ENCODE measurements at regions not wholly inside any gene's neighbourhood (a gene's known extent, or its start where the extent isn't known, plus 50 kb on each side); places are given as distances from the start of the nearest gene placed in this dataset.

DNA sequence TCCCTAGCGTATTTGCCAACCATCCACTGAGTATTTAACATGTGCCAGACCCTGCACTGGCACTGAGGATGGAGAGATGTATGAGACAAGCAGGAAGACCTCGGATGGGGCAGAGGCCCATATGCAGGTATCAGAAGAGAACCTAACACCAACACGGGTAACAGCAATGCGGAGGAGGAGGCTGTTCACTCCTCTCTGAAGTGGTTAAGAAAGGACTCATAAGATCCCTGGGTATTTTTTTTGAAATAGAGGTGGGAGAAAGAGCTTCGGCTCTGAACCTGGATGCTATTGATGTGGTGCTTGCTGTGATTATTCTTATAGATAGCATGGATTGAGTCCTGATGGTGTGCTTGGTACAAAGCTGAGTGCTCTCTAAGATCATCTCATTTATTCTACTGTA lies 418.3 kb downstream of the LPIN1 start:
- DNase-seq (ENCODE audit: low spot score in 2 of 2), result no peak
- H3K9me3 ChIP-seq, result no peaks in the 10 kb centered on the region
- H3K4me3 ChIP-seq, result no peak overlapping the region
- no peak for TF ChIP-seq POLR2A (IDR thresholded peaks at IDR 0.05)
- TF ChIP-seq, protein P1, sequence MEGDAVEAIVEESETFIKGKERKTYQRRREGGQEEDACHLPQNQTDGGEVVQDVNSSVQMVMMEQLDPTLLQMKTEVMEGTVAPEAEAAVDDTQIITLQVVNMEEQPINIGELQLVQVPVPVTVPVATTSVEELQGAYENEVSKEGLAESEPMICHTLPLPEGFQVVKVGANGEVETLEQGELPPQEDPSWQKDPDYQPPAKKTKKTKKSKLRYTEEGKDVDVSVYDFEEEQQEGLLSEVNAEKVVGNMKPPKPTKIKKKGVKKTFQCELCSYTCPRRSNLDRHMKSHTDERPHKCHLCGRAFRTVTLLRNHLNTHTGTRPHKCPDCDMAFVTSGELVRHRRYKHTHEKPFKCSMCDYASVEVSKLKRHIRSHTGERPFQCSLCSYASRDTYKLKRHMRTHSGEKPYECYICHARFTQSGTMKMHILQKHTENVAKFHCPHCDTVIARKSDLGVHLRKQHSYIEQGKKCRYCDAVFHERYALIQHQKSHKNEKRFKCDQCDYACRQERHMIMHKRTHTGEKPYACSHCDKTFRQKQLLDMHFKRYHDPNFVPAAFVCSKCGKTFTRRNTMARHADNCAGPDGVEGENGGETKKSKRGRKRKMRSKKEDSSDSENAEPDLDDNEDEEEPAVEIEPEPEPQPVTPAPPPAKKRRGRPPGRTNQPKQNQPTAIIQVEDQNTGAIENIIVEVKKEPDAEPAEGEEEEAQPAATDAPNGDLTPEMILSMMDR (IDR thresholded peaks at IDR 0.05), result no peak
- H3K27ac ChIP-seq, result no peak overlapping the region
- H3K27me3 ChIP-seq, result no peaks in the 10 kb centered on the region
- no peaks in the 10 kb centered on the region for H3K36me3 ChIP-seq
- 84 to 93% methylated on average over 5 of the region's 5 CpGs for WGBS, 2 donors
- peaks cover 0 to 27% (median 21%) of the 10 kb centered on the region in 4 donors for H3K4me1 ChIP-seq

DNA sequence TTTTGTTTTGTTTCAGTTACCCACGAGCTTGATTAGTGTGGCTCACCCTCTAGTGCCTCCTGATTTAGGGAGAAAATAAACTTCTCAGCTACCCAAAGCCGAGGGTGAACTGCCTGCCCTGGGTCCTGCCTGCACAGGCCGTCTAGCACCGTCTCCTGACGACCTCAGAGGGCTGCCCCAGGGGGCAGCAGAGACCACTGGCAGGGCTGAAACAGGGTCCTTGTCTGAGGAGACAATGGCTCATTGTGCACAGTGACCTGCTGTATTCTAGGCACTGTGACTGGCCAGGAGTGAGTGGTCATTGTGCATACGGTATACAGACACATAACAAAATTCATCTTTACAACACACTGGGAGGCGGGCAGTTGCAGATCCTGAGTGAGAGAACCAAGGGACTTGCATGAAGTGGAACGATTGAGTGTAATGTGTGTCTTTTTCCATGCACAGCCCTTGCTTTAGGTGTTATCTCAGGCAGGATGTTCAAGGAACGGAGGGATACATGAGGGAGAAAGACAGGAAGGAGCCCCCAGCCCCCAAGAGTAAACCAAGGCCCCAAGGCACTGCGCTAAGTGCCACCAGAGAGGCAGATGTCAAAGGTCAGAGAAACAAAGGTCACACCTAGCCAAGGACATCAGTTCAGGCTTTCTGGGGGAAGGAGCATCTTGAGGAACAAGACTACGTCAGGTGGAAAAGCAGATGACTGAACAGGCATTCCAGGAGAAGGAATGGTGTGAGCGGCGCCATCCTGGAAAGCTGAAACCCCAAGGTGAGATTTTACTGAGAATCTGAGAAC lies 421.3 kb downstream of the LPIN1 start:
- no peak for DNase-seq (ENCODE audit: low spot score in 2 of 2)
- peak overlapping the region; percentile 5 to 87 (median 74) for H3K27ac ChIP-seq
- H3K4me1 ChIP-seq, result peaks cover 0 to 39% (median 28%) of the 10 kb centered on the region in 4 donors
- H3K27me3 ChIP-seq, result no peaks in the 10 kb centered on the region
- TF ChIP-seq, protein P1 (IDR thresholded peaks at IDR 0.05), result peak in 4 of 5 experiments; percentile 31 to 44 (median 44)
- TF ChIP-seq POLR2A (IDR thresholded peaks at IDR 0.05) (no peak), EP300 (IDR thresholded peaks at IDR 0.05) (peak in 1 of 2 donors; percentile 28)
- no peak overlapping the region for H3K4me3 ChIP-seq
- 63 to 72% methylated on average over 11 to 13 of the region's 13 CpGs for WGBS, 2 donors
- no peaks in the 10 kb centered on the region for H3K36me3 ChIP-seq
- no peaks in the 10 kb centered on the region for H3K9me3 ChIP-seq

DNA sequence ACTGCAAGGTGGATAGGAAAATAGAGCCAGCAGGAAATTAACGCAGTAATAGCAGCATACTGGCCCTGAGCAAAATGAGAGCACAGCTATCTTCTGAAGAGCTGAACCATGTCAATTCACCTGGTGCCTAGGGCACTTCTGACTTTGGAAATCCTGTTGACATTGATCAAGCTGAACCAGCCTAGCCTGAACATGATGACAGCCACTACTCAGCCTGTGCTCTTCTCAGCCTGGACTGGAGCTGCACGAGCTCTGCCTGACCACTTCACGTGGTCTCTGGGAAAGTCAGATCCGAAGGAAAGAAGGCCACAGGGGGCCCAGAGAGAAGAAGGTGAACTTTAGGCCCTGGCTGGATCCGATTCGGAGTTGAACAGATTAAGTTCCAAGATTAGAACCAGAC lies 421.9 kb downstream of the LPIN1 start:
- no peaks in the 10 kb centered on the region for H3K36me3 ChIP-seq
- DNase-seq (ENCODE audit: low spot score in 2 of 2), result no peak
- no peaks in the 10 kb centered on the region for H3K9me3 ChIP-seq
- no peaks in the 10 kb centered on the region for H3K27me3 ChIP-seq
- whole genome bisulfite sequencing, 2 donors, result 78 to 87% methylated on average over 6 of the region's 6 CpGs
- no peak overlapping the region for H3K4me3 ChIP-seq
- peak overlapping the region; percentile 5 to 87 (median 74) for H3K27ac ChIP-seq
- TF ChIP-seq POLR2A (IDR thresholded peaks at IDR 0.05) (no peak), EP300 (IDR thresholded peaks at IDR 0.05) (no peak)
- TF ChIP-seq, protein P1 (IDR thresholded peaks at IDR 0.05), result no peak
- H3K4me1 ChIP-seq, result peaks cover 0 to 39% (median 28%) of the 10 kb centered on the region in 4 donors

DNA sequence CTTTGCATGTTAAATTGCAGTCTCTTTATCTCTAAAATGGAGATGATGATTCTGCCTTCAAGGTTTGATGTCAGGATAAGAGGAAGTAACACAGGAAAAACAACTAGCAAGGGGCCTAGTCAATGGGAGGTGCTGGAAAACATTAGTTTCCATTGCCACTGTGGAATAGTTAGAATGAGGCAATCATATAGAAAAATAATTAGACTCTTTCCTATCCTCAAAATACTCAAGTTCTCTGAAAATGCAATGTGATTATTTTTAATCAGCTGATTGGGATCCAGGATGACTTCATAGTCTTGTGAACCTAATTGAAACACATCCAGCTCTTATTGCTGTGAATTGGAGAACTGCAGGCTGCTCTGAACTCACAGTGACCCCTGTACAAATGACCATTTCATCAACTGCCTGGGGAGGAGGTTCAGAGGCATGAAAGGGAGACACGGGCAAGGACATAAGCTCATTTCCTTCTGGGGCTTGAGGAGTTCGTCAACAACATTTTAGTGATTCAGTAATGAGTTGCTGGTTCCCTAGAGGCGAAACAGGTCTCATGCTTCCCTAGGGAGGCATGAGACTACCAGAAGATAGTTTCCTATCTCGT lies 422.5 kb downstream of the LPIN1 start:
- Histone ChIP-seq H3K4me3 (no peak overlapping the region), H3K4me1 (peaks cover 0 to 39% (median 28%) of the 10 kb centered on the region in 4 donors), H3K27ac (peak overlapping the region; percentile 5 to 87 (median 74)), H3K27me3 (no peaks in the 10 kb centered on the region), H3K36me3 (no peaks in the 10 kb centered on the region), H3K9me3 (no peaks in the 10 kb centered on the region)
- DNase-seq (ENCODE audit: low spot score in 2 of 2), result peak in 1 of 2 donors; percentile 68
- TF ChIP-seq EP300 (IDR thresholded peaks at IDR 0.05) (peak; percentile 15 to 89), POLR2A (IDR thresholded peaks at IDR 0.05) (no peak)
- TF ChIP-seq, protein P1 (IDR thresholded peaks at IDR 0.05), result peak in 1 of 5 experiments; percentile 7
- 20 to 34% methylated on average over 4 of the region's 4 CpGs for WGBS, 2 donors

DNA sequence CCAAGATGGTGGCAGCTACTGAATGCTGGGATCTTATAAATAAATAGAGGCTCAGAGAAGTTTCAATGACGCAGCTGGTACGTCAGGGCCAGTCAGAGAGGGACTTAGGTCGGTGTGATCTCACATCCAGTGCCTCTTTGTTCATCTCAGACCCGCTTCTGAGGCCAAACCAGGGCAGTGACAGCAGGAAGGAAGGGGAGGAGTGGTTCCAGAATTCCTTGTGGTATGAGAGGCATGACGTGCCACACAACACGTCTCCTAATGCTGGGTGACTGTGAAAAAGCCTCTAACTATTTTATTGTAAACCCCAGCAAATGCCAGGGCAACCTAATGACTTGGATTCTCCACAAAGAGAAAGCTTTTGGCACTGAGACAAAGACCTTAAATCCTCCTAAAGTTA lies 423.3 kb downstream of the LPIN1 start:
- TF ChIP-seq, protein P1 (IDR thresholded peaks at IDR 0.05), result no peak
- TF ChIP-seq EP300 (IDR thresholded peaks at IDR 0.05), result peak in 1 of 2 donors; percentile 45
- Histone ChIP-seq H3K36me3 (no peaks in the 10 kb centered on the region), H3K4me3 (no peak overlapping the region), H3K27me3 (no peaks in the 10 kb centered on the region), H3K9me3 (no peaks in the 10 kb centered on the region), H3K4me1 (peaks cover 0 to 39% (median 28%) of the 10 kb centered on the region in 4 donors), H3K27ac (peak overlapping the region; percentile 5 to 87 (median 65))
- peak in 1 of 2 donors; percentile 57 for DNase-seq (ENCODE audit: low spot score in 2 of 2)
- WGBS, 2 donors, result 29 to 36% methylated on average over 6 of the region's 6 CpGs

All from tibial nerve (tissue), 4 donors.